ENCODE measurements at regions not wholly inside any gene's neighbourhood (a gene's known extent, or its start where the extent isn't known, plus 50 kb on each side); places are given as distances from the start of the nearest gene placed in this dataset.

DNA sequence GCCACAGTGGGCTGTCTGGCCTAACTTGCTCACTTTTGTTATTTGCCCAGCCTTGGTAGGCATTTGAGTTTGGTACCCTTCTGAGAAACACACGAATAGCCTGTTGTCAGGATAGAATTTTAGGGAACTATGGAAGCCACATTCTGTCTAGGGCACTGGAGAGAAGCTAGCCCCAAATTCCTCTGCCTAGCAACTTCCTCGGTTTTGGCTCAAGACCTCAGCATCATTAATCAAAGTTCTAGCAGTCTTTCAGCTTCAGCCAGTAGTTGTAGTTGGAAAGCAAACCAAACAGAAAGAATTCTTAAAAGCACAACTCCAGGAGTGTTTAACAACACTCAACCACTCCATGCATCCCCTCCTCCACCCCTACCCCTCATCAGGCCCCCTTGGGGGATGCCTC is 572.1 kb upstream of the PSMD7 start:
- FAIRE-seq (no peak), DNase-seq (ENCODE audit: insufficient read length) (no peak)
- TF ChIP-seq POLR2A (IDR thresholded peaks at IDR 0.05; ENCODE audit: low read depth, low read length), result no peak
- TF ChIP-seq TAF1 (IDR thresholded peaks at IDR 0.05; ENCODE audit: borderline replicate concordance, low read depth, low read length), result no peak
- TF ChIP-seq POLR2AphosphoS5 (IDR thresholded peaks at IDR 0.05; ENCODE audit: low read depth, low read length), result no peak

DNA sequence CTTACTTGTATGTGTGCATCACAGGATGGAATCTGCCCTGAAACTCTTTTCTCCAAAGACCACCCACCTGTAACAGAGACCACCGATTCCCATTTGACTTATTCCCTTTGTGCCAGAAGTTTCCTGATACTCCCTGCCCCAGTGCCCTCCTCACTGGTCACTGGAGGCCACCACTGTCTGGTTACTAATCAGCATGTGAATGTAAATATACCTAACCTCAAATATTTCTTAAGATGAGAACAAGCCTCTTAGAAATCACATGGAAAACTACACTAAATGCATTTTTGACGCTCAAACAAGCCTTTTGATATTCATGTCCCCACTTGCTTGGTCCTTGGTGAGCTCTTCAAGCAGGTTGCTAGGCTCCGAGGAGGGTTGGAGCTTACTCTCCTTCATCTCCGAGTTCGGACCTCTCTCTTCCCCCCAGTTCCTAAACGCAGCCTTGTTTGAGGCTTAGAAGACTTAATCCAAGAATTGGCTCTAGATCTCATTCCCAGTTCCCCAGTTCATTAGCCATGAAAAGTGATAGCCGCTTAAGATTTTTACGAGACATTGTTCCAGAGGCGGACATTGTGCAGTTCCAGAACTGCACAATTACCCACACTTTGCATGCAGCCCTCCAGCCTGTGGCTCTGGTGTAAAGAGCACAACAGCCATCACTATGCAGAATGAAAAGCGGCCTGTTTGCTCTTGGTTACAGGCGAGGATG is 579.2 kb upstream of the PSMD7 start:
- DNase-seq (ENCODE audit: insufficient read length) (no peak), FAIRE-seq (no peak)
- no peak for TF ChIP-seq POLR2AphosphoS5 (IDR thresholded peaks at IDR 0.05; ENCODE audit: low read depth, low read length)
- no peak for TF ChIP-seq TAF1 (IDR thresholded peaks at IDR 0.05; ENCODE audit: borderline replicate concordance, low read depth, low read length)
- TF ChIP-seq POLR2A (IDR thresholded peaks at IDR 0.05; ENCODE audit: low read depth, low read length), result no peak

DNA sequence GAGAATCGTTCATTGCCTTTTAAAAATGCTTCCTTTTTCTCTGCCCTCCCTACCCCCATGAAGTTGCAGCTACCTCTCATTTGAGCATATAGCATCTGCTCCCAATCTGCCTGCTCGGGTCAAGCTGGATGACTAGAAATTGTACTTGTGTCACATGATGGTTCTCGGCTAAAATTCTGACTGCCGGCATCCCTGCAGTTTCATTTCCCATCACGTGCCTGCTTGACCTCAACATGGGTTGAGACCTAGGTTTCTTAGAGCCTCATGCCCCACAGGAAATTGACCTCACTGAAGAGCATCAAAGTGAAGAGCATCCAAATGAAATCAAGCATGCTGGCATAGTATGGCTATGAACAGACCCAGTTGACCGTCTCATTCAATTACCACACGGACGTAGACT is 581.6 kb upstream of the PSMD7 start:
- no peak for FAIRE-seq
- DNase-seq (ENCODE audit: insufficient read length), result no peak
- TF ChIP-seq POLR2A (IDR thresholded peaks at IDR 0.05; ENCODE audit: low read depth, low read length) (no peak), POLR2AphosphoS5 (IDR thresholded peaks at IDR 0.05; ENCODE audit: low read depth, low read length) (no peak), TAF1 (IDR thresholded peaks at IDR 0.05; ENCODE audit: borderline replicate concordance, low read depth, low read length) (no peak)

DNA sequence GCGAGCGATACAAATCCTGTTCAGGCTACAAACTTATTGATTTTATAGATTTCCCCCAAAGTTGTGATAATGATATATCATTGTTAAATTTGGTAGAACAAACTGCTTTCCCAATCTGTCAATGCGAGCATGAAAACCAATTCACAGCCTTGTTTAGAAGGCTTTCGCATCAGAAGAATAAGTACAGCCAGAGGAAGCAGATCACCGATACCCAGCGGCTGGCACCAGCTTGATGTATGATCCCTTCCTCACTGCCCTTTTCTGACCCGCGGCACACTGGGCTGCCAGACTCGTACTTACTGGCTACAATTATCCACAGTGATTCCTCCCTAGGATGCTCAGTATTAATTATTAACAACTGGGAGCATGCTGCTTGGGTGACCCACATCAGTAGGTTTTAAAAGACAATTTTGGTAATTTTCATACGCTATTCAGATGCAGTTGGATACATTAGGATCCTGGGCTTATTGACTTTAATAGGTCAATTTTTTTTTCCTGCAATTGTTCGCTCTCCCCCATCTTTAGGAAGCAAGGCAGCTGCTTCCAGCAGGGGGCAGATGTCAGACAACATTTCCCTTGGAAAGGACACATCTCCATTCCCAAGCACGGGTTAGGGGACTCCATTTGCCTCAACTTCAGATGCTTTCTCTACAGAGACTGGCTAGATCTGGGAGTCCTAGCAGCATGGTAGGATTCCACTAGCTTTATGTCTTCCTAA is 582.7 kb upstream of the PSMD7 start:
- no peak for FAIRE-seq
- TF ChIP-seq POLR2AphosphoS5 (IDR thresholded peaks at IDR 0.05; ENCODE audit: low read depth, low read length), result no peak
- no peak for TF ChIP-seq POLR2A (IDR thresholded peaks at IDR 0.05; ENCODE audit: low read depth, low read length)
- TF ChIP-seq TAF1 (IDR thresholded peaks at IDR 0.05; ENCODE audit: borderline replicate concordance, low read depth, low read length), result no peak
- no peak for DNase-seq (ENCODE audit: insufficient read length)

DNA sequence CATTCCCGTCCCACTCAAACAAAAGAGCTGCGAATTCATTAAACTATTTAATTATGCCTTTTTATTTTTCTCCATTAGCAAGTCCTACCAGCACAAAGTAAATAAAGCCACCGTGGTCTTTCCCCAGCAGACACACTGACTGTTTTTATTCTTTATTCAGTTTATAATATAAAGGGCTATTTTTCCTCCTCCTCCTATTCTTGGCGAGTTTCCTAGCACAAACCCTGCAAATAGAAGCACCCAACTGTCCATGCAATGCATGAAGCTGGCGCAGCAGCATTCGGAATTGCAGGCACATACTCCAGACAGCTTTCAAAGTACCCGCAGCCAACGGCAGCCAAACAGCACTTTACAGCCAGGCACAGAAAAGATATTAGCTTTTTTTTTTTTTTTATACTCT is 583.4 kb upstream of the PSMD7 start:
- no peak for FAIRE-seq
- no peak for DNase-seq (ENCODE audit: insufficient read length)
- TF ChIP-seq POLR2AphosphoS5 (IDR thresholded peaks at IDR 0.05; ENCODE audit: low read depth, low read length) (no peak), TAF1 (IDR thresholded peaks at IDR 0.05; ENCODE audit: borderline replicate concordance, low read depth, low read length) (no peak), POLR2A (IDR thresholded peaks at IDR 0.05; ENCODE audit: low read depth, low read length) (no peak)

DNA sequence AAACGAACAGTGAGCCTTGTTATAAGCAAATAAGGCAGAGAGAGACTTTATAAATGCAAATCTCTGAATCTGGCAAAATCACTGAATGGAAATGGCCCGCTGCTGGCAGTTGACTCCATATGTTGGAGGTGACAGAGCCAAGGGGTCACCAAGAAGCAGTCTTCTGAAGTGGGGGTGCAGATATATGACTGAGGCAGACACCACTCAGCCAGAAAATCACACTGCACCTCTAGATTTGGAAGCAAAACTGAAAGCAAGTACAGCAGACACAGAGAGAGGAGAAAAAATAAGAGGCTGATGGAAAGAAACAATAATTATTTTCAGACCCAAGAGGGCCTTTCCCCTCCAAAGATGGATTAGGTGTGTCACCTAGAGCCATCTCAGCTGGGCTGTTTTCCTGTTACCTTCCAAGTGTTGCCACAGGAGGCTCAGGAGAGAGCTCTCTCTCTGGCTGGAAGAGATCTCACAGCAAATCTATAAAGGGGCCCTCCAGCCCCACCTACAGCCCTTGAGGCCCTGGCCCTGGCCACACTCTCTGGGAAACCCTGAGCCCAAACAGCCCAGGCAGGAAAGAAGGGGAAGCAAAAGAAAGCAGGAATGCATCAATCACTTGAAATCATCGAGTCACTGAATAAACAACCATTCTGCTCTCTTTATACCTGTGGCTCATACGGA is 585.1 kb upstream of the PSMD7 start:
- no peak for FAIRE-seq
- no peak for DNase-seq (ENCODE audit: insufficient read length)
- no peak for TF ChIP-seq TAF1 (IDR thresholded peaks at IDR 0.05; ENCODE audit: borderline replicate concordance, low read depth, low read length)
- no peak for TF ChIP-seq POLR2AphosphoS5 (IDR thresholded peaks at IDR 0.05; ENCODE audit: low read depth, low read length)
- no peak for TF ChIP-seq POLR2A (IDR thresholded peaks at IDR 0.05; ENCODE audit: low read depth, low read length)

DNA sequence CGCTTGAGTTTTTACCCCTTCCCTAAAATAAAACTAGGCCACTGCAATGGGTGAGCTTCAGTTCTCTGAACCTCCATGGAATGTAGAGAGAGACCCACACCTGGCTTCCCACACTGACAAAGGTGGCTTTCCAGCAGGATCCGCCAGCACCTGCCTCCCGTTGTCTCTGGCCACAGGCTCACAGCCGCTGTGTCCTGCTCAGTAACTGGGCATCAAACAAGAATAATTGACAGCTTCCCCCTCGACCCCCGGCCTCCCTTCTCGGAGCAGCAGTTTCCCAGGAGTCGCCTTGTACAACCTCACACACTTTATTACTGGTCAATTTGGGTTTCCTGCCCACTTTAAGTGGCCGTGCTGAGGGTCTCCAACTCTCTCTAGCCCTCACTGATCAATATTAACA is 586.1 kb upstream of the PSMD7 start:
- TF ChIP-seq POLR2A (IDR thresholded peaks at IDR 0.05; ENCODE audit: low read depth, low read length), result no peak
- no peak for TF ChIP-seq POLR2AphosphoS5 (IDR thresholded peaks at IDR 0.05; ENCODE audit: low read depth, low read length)
- no peak for TF ChIP-seq TAF1 (IDR thresholded peaks at IDR 0.05; ENCODE audit: borderline replicate concordance, low read depth, low read length)
- FAIRE-seq (no peak), DNase-seq (ENCODE audit: insufficient read length) (no peak)

DNA sequence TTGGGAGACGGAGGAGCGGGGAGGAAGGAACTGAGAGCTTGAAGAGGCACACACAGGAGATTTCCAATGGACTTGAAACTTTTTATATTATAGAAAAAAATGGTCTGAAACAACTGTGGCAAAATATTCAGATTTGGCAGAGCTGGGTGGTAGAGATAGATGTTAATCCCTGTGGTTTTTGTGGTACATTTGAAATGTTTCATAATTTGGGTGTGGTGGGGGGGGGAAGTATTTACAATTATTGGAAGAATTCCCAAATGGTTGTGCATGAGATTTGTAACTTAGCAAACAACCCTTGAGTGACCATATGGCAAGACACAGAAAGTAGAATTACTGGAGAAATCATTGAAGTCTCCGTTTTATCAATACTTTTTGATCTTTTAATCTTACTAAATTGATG is 588.8 kb upstream of the PSMD7 start:
- FAIRE-seq (no peak), DNase-seq (ENCODE audit: insufficient read length) (no peak)
- TF ChIP-seq POLR2A (IDR thresholded peaks at IDR 0.05; ENCODE audit: low read depth, low read length), result no peak
- no peak for TF ChIP-seq TAF1 (IDR thresholded peaks at IDR 0.05; ENCODE audit: borderline replicate concordance, low read depth, low read length)
- TF ChIP-seq POLR2AphosphoS5 (IDR thresholded peaks at IDR 0.05; ENCODE audit: low read depth, low read length), result no peak

DNA sequence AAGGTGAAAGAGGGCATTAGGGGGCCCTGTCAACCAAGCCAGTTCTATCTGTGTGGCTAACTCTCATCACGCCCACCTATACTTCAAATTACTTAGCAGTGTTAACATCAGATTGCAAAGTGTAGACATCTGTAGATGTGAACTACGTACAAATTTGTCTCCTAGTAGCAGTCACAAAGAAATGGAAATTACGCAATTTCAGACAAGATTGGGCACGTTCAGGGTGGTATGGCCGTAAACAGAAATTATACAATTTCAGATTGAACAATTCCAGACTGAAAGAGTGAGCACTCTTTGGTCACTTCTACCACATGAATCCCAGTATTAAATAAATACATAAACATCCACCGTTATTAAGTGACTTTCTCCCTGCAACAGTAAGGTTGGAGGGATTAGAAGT is 592.7 kb upstream of the PSMD7 start:
- TF ChIP-seq POLR2AphosphoS5 (IDR thresholded peaks at IDR 0.05; ENCODE audit: low read depth, low read length), result no peak
- TF ChIP-seq TAF1 (IDR thresholded peaks at IDR 0.05; ENCODE audit: borderline replicate concordance, low read depth, low read length), result no peak
- no peak for TF ChIP-seq POLR2A (IDR thresholded peaks at IDR 0.05; ENCODE audit: low read depth, low read length)
- no peak for DNase-seq (ENCODE audit: insufficient read length)
- no peak for FAIRE-seq

DNA sequence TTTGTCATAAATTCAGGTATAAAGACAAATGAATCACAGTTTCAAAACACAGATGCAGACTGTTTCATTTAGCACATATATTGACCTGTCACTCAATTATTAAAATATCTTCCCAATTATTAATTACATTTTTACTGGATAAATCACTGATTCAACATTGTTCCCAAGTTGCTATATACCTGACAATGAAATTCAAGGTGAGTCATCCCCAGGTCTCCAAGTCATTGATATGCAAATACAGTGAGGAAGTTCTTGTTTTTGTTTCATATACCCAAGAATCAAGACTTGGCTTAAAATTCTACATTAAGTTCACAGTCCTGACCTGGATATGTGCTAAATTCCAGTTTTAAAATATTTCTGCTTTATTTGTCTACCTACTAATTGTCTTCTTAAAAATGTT is 599.3 kb upstream of the PSMD7 start:
- DNase-seq (ENCODE audit: insufficient read length) (no peak), FAIRE-seq (no peak)
- no peak for TF ChIP-seq POLR2AphosphoS5 (IDR thresholded peaks at IDR 0.05; ENCODE audit: low read depth, low read length)
- no peak for TF ChIP-seq POLR2A (IDR thresholded peaks at IDR 0.05; ENCODE audit: low read depth, low read length)
- no peak for TF ChIP-seq TAF1 (IDR thresholded peaks at IDR 0.05; ENCODE audit: borderline replicate concordance, low read depth, low read length)

DNA sequence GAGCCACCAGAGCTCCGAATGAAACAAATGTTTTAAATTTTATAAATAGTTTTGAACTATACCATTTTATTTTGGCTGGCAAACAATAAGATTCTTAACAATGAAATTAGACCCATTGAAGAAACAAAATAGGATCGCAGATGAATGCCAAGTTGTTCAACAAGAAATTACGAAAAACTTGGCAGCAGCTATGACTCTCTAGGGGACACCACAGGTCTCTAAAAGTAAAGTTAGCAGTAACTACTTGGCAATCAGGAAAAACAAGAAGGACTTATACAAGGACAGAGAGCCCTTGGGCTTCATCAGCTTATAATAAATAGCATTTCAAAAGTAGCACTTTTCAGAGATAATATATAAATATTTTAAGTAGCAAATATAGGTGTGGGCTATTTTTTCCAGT is 603.8 kb upstream of the PSMD7 start:
- no peak for DNase-seq (ENCODE audit: insufficient read length)
- no peak for FAIRE-seq
- no peak for TF ChIP-seq TAF1 (IDR thresholded peaks at IDR 0.05; ENCODE audit: borderline replicate concordance, low read depth, low read length)
- no peak for TF ChIP-seq POLR2AphosphoS5 (IDR thresholded peaks at IDR 0.05; ENCODE audit: low read depth, low read length)
- TF ChIP-seq POLR2A (IDR thresholded peaks at IDR 0.05; ENCODE audit: low read depth, low read length), result no peak
